ENCODE measurements at regions not wholly inside any gene's neighbourhood (a gene's known extent, or its start where the extent isn't known, plus 50 kb on each side); places are given as distances from the start of the nearest gene placed in this dataset.

- TF ChIP-seq NFYB (CRISPR knock-in tag; conservative IDR thresholded peaks at IDR 0.05; ENCODE audit: low read depth) = no peak
- no peak for TF ChIP-seq CTCF (IDR thresholded peaks at IDR 0.05)
- TF ChIP-seq, protein P1, sequence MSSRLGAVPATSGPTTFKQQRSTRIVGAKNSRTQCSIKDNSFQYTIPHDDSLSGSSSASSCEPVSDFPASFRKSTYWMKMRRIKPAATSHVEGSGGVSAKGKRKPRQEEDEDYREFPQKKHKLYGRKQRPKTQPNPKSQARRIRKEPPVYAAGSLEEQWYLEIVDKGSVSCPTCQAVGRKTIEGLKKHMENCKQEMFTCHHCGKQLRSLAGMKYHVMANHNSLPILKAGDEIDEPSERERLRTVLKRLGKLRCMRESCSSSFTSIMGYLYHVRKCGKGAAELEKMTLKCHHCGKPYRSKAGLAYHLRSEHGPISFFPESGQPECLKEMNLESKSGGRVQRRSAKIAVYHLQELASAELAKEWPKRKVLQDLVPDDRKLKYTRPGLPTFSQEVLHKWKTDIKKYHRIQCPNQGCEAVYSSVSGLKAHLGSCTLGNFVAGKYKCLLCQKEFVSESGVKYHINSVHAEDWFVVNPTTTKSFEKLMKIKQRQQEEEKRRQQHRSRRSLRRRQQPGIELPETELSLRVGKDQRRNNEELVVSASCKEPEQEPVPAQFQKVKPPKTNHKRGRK (CRISPR knock-in tag; IDR thresholded peaks at IDR 0.05; ENCODE audit: borderline replicate concordance) = no peak
- no peak for TF ChIP-seq NFE2L1 (CRISPR knock-in tag; IDR thresholded peaks at IDR 0.05)
Measured at GRCh38 chr2:21690005-21690404, 566.2 kb downstream of the TDRD15 start.

Measured in WTC11 (cell line).